ENCODE measurements at regions not wholly inside any gene's neighbourhood (a gene's known extent, or its start where the extent isn't known, plus 50 kb on each side); places are given as distances from the start of the nearest gene placed in this dataset.
"Not testable (repeated sequence)": the region's sequence is repeated elsewhere in the genome, so short reads cannot be mapped to it uniquely, and the experiment has no call there.

- DNase-seq (ENCODE audit: low spot score), result no peak
Measured at GRCh38 chr5:116864157-116864837, 289.7 kb upstream of the SEMA6A start.

- no peak for DNase-seq (ENCODE audit: low spot score)
Measured at GRCh38 chr5:116862632-116863455, 288.2 kb upstream of the SEMA6A start.

GRCh38 chr5:116861666-116862065 is 287.0 kb upstream of the SEMA6A start:
- DNase-seq (ENCODE audit: low spot score), result no peak

GRCh38 chr5:116861097-116861496 is 286.5 kb upstream of the SEMA6A start:
- DNase-seq (ENCODE audit: low spot score), result no peak

GRCh38 chr5:116859666-116860320 is 285.2 kb upstream of the SEMA6A start:
- DNase-seq (ENCODE audit: low spot score), result peak; percentile 78

DNA sequence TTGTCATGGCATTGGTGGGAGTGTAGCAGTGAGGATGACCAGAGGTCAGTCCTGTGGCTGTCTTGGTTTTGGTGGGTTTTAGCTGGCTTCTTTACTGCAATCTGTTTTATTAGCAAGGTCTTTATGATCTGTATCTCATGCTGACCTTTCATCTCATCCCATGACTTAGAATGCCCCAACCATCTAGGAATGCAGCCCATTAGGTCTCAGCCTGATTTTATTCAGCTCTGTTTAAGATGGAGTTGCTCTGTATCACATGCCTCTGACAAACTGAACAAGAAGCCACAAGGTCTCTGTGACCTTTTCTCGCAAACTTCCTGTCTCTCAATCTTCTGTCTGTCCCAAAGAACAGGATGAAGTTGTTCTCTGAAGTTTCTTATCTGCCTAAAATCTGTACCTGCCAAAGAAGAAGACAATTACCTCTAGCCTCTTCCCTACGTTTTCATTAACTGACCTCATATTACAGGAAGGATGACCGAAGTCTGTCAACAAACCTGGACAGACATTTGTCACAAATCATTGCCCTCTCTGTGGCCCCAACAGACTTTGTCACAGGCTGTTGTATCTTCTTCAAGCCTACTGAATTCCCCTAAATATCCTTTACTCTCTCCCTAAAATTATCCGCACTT is 284.2 kb upstream of the SEMA6A start:
- DNase-seq (ENCODE audit: low spot score), result no peak

GRCh38 chr5:116858020-116858419 is 283.4 kb upstream of the SEMA6A start:
- not testable (repeated sequence) for DNase-seq (ENCODE audit: low spot score)

DNA sequence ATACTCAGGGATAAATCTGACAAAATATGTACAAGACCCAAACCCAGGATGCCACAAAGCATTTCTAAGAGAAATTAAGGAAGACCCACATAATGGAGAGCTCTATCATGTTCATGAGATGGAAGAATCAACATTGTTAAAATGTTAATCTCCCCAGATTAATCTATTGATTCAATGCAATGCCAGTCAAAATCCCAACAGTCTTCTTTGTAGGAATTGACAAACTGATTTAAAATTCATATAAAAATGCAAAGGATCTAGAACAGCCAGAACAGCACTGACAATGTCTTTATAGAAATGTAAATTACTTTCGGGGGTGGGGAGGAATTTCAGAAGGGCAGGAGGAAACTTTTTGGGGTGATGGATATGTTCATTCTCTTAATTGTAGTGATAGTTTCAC is 281.6 kb upstream of the SEMA6A start:
- DNase-seq (ENCODE audit: low spot score), result no peak

- no peak for DNase-seq (ENCODE audit: low spot score)
Measured at GRCh38 chr5:116853992-116854391, 279.4 kb upstream of the SEMA6A start.

GRCh38 chr5:116848954-116849581 is 274.4 kb upstream of the SEMA6A start:
- DNase-seq (ENCODE audit: low spot score), result peak; percentile 19

- no peak for DNase-seq (ENCODE audit: low spot score)
Measured at GRCh38 chr5:116847960-116848359, 273.3 kb upstream of the SEMA6A start.

DNA sequence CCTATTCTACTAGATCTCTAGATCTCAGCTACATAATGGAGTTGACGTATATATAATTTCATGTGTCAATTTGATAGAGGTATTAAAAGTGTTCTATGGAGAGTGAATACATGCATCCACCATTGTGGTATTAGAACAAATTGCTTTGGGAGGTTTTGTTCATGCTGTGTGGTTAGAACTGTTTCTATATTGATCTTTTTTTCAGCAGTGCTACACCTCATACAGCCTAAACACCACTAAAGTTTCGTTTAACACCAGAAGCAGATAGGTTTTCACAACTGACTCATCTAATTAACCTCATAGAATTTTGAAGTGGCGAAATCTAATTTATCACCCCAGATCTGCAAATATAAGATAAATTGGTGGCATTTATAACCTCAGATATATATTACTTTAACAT is 269.4 kb upstream of the SEMA6A start:
- no peak for DNase-seq (ENCODE audit: low spot score)

DNA sequence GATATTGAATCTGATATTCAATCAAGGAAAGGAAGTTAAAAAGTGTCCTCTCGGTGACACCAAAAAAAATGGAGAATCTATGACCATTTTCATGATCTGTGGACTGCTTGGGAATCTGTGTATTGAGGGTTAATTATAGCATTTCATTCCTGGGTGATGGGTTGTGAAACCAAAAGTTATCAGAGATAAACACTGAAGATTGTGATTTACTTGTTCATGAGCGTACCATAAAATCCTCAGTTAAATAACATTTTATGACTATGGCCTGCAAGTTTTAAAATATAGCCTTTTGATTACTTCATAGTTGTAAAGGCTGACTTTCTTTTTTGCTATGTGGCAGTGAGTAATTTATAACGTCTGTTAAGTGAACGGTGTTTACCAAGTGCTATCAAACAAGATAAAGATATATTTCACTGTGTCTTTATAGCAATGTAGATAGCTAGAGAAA is 267.9 kb upstream of the SEMA6A start:
- peak; percentile 31 for DNase-seq (ENCODE audit: low spot score)

DNA sequence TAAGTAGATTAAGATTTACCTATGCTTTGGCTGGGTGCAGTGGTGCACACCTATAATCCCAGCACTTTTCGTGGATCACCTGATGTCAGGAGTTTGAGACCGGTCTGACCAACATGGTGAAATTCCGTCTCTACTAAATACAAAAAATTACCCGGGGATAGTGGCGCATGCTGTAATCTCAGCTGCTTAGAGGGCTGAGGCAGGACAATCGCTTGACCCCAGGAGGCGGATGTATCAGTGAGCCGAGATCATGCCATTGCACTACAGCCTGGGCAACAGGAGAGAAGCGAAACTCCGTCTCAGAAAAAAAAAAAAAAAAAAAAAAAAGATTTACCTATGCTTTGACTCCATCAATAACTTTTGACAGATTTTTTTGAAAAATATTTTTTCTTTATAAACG is 267.1 kb upstream of the SEMA6A start:
- DNase-seq (ENCODE audit: low spot score), result no peak

DNA sequence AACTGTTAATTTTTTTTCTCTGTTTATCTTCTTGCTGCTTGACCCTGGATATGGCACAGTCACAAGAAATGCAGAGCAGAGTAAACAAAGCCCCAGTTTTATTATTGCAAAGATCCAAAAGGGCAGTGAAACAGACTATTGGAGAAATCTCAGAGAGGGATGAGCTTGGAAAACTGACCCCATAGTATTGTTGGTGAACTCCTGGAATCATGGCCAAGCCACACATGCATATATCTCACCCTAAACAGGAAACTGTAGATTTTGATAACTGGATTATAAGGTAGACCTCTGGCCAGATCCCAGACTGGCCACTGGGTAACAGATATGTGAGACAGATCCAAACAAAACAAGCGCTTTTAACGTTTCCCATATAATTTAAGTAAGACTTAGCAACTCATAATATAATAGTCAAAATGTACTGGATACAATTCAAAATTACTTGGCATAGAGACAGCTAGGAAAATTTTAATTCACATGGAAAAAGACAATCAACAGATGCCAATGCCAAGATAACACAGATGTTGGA is 263.5 kb upstream of the SEMA6A start:
- no peak for DNase-seq (ENCODE audit: low spot score)

- DNase-seq (ENCODE audit: low spot score), result no peak
Measured at GRCh38 chr5:116834796-116835515, 260.3 kb upstream of the SEMA6A start.

DNA sequence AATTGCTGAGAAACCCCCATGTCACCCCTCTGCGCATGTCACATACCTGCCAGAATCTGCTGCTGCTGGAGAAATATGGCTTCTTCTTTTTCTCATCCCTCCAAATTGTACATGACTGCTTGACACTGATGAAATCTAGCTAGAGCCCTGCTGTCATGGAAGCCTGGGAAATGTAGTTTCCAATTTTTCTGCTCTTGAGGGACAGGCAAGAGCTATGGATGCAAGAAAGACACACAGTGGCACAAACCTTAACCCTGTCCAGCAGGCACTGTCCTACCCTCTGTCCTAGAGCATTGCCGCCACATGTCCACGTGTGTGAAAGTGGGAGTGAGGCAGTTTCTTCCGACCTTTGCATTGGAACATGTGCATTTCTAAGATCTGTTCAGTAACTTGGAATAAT is 255.5 kb upstream of the SEMA6A start:
- no peak for DNase-seq (ENCODE audit: low spot score)

DNA sequence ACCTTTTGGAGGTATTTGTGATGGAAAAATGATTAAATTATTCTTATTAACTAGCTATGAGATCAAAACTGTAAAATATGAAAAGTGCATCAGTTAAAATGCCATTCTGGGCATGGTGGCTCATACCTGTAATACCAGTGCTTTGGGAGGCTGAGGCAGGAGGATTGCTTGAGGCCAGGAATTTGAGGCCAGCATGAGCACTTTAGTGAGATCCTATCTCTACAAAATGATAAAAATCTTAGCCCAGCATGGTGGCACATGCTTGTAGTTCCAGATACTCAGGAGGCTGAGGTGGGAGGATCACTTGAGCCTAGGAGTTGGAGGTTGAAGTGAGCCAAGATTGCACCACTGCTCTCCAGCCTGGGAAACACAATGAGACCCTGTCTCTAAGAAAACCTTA is 252.5 kb upstream of the SEMA6A start:
- no peak for DNase-seq (ENCODE audit: low spot score)

- no peak for DNase-seq (ENCODE audit: low spot score)
Measured at GRCh38 chr5:116825486-116825885, 250.9 kb upstream of the SEMA6A start.

DNA sequence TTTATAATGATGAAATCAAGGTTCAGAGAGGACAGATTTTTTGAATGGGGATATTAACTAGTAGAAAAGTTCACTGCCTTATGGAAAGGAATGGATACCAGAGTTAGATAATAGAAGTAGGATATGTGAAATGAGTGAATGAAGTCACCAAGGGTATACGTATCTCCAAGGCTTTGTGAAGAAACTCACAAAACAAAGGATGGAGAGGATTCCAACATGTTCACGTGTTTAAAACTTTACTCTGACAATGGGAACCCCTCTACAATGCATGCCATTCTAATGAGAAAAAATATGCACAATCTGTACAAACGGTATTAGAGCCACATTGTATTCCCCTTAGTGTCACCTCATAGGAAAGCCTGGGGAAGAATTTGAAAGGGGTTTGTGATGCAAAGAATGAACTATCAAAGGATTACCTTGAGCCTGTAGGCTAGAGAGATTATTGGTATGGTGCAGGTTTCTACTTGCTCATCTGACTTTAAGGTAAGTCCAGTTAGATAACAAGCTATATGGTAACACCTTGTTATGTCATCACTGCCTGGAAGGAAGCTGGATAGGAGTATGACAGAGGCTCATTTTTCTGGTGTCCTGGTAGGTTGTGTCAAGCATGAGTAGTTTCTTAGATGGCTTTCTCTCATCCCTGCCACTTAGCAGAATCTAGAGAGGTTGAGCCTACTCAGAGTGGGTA is 250.3 kb upstream of the SEMA6A start:
- no peak for DNase-seq (ENCODE audit: low spot score)

Data from umbilical cord (tissue), 1 donor.